IMR-90 (cell line): ENCODE measurements at regions not wholly inside any gene's neighbourhood (a gene's known extent, or its start where the extent isn't known, plus 50 kb on each side); places are given as distances from the start of the nearest gene placed in this dataset.
A peak's percentile ranks its signal among the peaks of the same experiment; 100 is the strongest.

ENCODE experiments used
- ATAC-seq: fragments of 200-7000 bp; cut with Tn5 transposase; 2 replicates; pipeline ENCODE4 v1.9.1; 2020; ENCODE audit warnings: low read depth, mild to moderate bottlenecking, moderate library complexity
- BruUV-seq: library from RNA; stranded (reverse); fragments of 400-500 nt; replicated peaks from 2 replicates; lab custom pipeline; 2021; lab: Mats Ljungman, UMichigan
- CTCF ChIA-PET: fragments of 300-600 bp; formaldehyde crosslinking; extraction: SDS; loops from one replicate; lab custom pipeline; 2021; ENCODE audit warnings: antibody characterized with exemption; lab: Yijun Ruan, JAX
- POLR2A ChIA-PET: fragments of 300-600 bp; sonication (Branson Sonifier 250); formaldehyde crosslinking; loops from one replicate; lab custom pipeline; 2022; ENCODE audit warnings: antibody characterized with exemption; ENCODE audit not compliant: unreplicated experiment; lab: Charles Lee
- DNase-seq: peaks from one replicate; pipeline ENCODE4 v3.0.0; 2013
- H2AFZ ChIP-seq: replicated peaks from 2 replicates; pipeline ENCODE3; 2013; ENCODE audit warnings: low read length, mild to moderate bottlenecking; ENCODE audit not compliant: poor library complexity
- H2AK5ac ChIP-seq: 2 replicates; pipeline ENCODE4 v1.6.1; 2013; ENCODE audit warnings: low read depth, low read length, inconsistent platforms
- H2AK9ac ChIP-seq: replicated peaks from 2 replicates; pipeline ENCODE3; 2013; ENCODE audit warnings: mild to moderate bottlenecking, low read depth, low read length, moderate library complexity; ENCODE audit not compliant: poor library complexity
- H2BK120ac ChIP-seq: 2 replicates; pipeline ENCODE4 v1.6.1; 2013; ENCODE audit warnings: low read depth, low read length, inconsistent platforms
- H2BK15ac ChIP-seq: 3 replicates; pipeline ENCODE4 v1.6.1; 2013; ENCODE audit warnings: low read depth, low read length, inconsistent platforms
- H2BK20ac ChIP-seq: 2 replicates; pipeline ENCODE4 v1.6.1; 2013; ENCODE audit warnings: low read depth, mild to moderate bottlenecking, inconsistent platforms, low read length, moderate library complexity
- H2BK5ac ChIP-seq: 2 replicates; pipeline ENCODE4 v1.6.1; 2013; ENCODE audit warnings: mild to moderate bottlenecking, low read depth, low read length, inconsistent platforms; ENCODE audit not compliant: poor library complexity, severe bottlenecking
- H3K14ac ChIP-seq: replicated peaks from 2 replicates; pipeline ENCODE4 v1.6.1; 2013; ENCODE audit warnings: low read depth, low read length, inconsistent platforms
- H3K18ac ChIP-seq: 2 replicates; pipeline ENCODE4 v1.6.1; 2013; ENCODE audit warnings: low read depth, low read length, control low read depth
- H3K23ac ChIP-seq: 2 replicates; pipeline ENCODE4 v1.6.1; 2013; ENCODE audit warnings: low read depth, low read length, inconsistent platforms
- H3K27ac ChIP-seq: 2 replicates; pipeline ENCODE4 v1.5.1; 2013; ENCODE audit warnings: mild to moderate bottlenecking, control low read depth, low read length; ENCODE audit not compliant: insufficient read depth
- H3K27me3 ChIP-seq: 2 replicates; pipeline ENCODE4 v1.6.1; 2013; ENCODE audit warnings: low read length; ENCODE audit not compliant: control insufficient read depth, insufficient read depth
- H3K36me3 ChIP-seq: 2 replicates; pipeline ENCODE4 v1.6.1; 2013; ENCODE audit warnings: low read length, mixed read lengths; ENCODE audit not compliant: control insufficient read depth, insufficient read depth
- H3K4ac ChIP-seq: 2 replicates; pipeline ENCODE4 v1.6.1; 2013; ENCODE audit warnings: low read depth, low read length, inconsistent platforms
- H3K4me1 ChIP-seq: 2 replicates; pipeline ENCODE4 v1.6.1; 2013; ENCODE audit warnings: low read length, mixed read lengths; ENCODE audit not compliant: control insufficient read depth, insufficient read depth
- H3K4me2 ChIP-seq: 2 replicates; pipeline ENCODE4 v1.6.1; 2013; ENCODE audit warnings: low read depth, mild to moderate bottlenecking, control low read depth, low read length, moderate library complexity
- H3K4me3 ChIP-seq: 2 replicates; pipeline ENCODE4 v1.5.1; 2013; ENCODE audit warnings: low read depth, mild to moderate bottlenecking, control low read depth, low read length, moderate library complexity; ENCODE audit not compliant: insufficient read depth
- H3K56ac ChIP-seq: 2 replicates; pipeline ENCODE4 v1.6.1; 2013; ENCODE audit warnings: low read length, inconsistent platforms; ENCODE audit not compliant: insufficient read depth; ENCODE audit errors: extremely low read depth
- H3K79me1 ChIP-seq, 2 experiments: 2 replicates each; pipeline ENCODE4 v1.6.1; 2013; ENCODE audit warnings: low read length in 2 of 2, inconsistent platforms in 1 of 2, low read depth in 1 of 2
- H3K9ac ChIP-seq: 2 replicates; pipeline ENCODE4 v1.6.1; 2013; ENCODE audit warnings: low read depth, low read length, control low read depth
- H3K9me1 ChIP-seq: 2 replicates; pipeline ENCODE4 v1.6.1; 2013; ENCODE audit warnings: low read length, inconsistent platforms; ENCODE audit not compliant: insufficient read depth
- H3K9me3 ChIP-seq: 2 replicates; pipeline ENCODE4 v1.6.1; 2013; ENCODE audit warnings: low read length; ENCODE audit not compliant: control insufficient read depth, insufficient read depth
- H4K20me1 ChIP-seq: 2 replicates; pipeline ENCODE4 v1.6.1; 2013; ENCODE audit warnings: low read length, inconsistent platforms; ENCODE audit not compliant: insufficient read depth
- H4K5ac ChIP-seq: 2 replicates; pipeline ENCODE4 v1.6.1; 2013; ENCODE audit warnings: mild to moderate bottlenecking, low read depth, low read length, control low read depth
- H4K8ac ChIP-seq, 2 experiments: 2 replicates each; pipeline ENCODE4 v1.6.1; 2013; ENCODE audit warnings: low read depth in 2 of 2, low read length in 2 of 2, control low read depth in 1 of 2, inconsistent platforms in 1 of 2
- H4K91ac ChIP-seq: 2 replicates; pipeline ENCODE4 v1.6.1; 2013; ENCODE audit warnings: low read depth, low read length, inconsistent platforms; ENCODE audit not compliant: insufficient read depth
- BHLHE40 ChIP-seq: fragments of 150-350 bp; IDR thresholded peaks from 2 replicates; pipeline ENCODE4 v1.6.1; 2016; ENCODE audit warnings: mild to moderate bottlenecking, low read depth, low read length
- CEBPB ChIP-seq: IDR thresholded peaks from 2 replicates; pipeline ENCODE4 v1.6.1; 2012; ENCODE audit warnings: low read depth, low read length, improper control_type of control experiment
- FOS ChIP-seq: fragments of 150-350 bp; IDR thresholded peaks from 2 replicates; pipeline ENCODE4 v1.6.1; 2016; ENCODE audit warnings: low read depth, low read length
- NFE2L2 ChIP-seq: fragments of 150-350 bp; IDR thresholded peaks from 2 replicates; pipeline ENCODE4 v1.6.1; 2016; ENCODE audit warnings: low read depth, mild to moderate bottlenecking, low read length
- POLR2A ChIP-seq: IDR thresholded peaks from 2 replicates; pipeline ENCODE4 v1.6.1; 2012; ENCODE audit warnings: mild to moderate bottlenecking, low read depth, low read length
- SMC3 ChIP-seq: fragments of 150-350 bp; IDR thresholded peaks from 2 replicates; pipeline ENCODE4 v1.6.1; 2016; ENCODE audit warnings: low read depth, mild to moderate bottlenecking, antibody characterized with exemption, low read length, moderate library complexity
- USF2 ChIP-seq: fragments of 150-350 bp; IDR thresholded peaks from 2 replicates; pipeline ENCODE4 v1.6.1; 2017; ENCODE audit warnings: mild to moderate bottlenecking, antibody characterized with exemption, low read length, low read depth
- WGBS, 2 experiments: methylation state at CpG; one replicate each; pipeline versions ENCODE4 v1.1.5 to v1.1.7; 2013; ENCODE audit warnings: missing lambda C conversion rate in 2 of 2; ENCODE audit not compliant: insufficient read length in 1 of 2; ENCODE audit errors: extremely low coverage in 2 of 2; 5-methylcytosine and 5-hydroxymethylcytosine counted together
- dilution Hi-C: fragments of 300-500 bp; cut with HindIII; formaldehyde crosslinking; loops from one replicate; pipeline ENCODE4 v1.14.3; 2018; ENCODE audit warnings: low sequenced_read_pairs; ENCODE audit not compliant: unreplicated experiment
- in situ Hi-C: fragments of 300-500 bp; cut with MboI; formaldehyde crosslinking; loops from 3 replicates; pipeline ENCODE4 v1.14.3; 2019; ENCODE audit warnings: low sequenced_read_pairs, inconsistent platforms, mixed read lengths
- intact Hi-C: fragments of 100-400 bp; cut with micrococcal nuclease; formaldehyde crosslinking; loops from 2 replicates; pipeline ENCODE4 v1.10.0; 2022

DNA sequence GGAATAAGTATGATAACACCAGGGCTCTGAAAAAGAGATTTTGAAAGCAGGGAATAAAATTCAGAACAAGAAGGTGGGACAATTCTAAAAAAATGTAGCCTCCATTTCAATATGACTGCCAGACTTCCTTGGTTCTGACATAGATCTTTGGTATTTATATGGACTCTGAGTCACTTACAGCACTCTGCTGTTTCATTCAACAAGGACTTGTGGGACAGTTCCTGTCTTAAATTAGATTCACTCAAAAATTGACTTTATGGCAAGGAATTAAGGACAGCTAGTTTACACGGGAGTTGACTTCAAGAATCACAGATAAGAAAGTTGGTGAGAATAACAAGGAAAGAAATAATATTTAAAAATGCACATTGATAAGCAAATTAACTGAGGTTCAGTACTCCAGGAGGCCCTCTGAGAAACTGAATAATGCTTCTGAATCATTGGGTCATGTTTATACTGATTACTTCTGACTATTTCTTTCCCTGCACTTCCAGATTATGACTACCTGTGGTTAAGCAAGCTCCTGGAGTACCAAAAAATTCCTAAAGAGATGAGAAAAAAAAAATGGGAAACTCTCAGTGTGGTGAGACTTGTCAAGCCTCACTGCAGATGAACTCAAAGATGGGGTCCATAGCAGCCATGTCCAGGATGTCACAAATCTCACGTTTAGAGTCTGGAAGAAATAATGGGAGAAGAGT lies 828.3 kb upstream of the PIK3C3 start:
- POLR2A ChIA-PET, result no interaction called here
- BruUV-seq, result no TSS peak

More for the DNA sequence above, 828.3 kb upstream of the PIK3C3 start:
- Histone ChIP-seq H3K9me3 (no peaks in the 10 kb centered on the region), H2BK5ac (peak overlapping the region; percentile 91), H3K4me3 (no peak overlapping the region), H2AK9ac (no peak overlapping the region), H2AFZ (no peak overlapping the region), H3K4ac (peak overlapping the region; percentile 57; the same call in 1 of the 2 replicates), H3K14ac (no peak overlapping the region), H2BK20ac (peak overlapping the region; percentile 60), H3K18ac (peak overlapping the region; percentile 75; the same call in 1 of the 2 replicates), H3K27ac (no peak overlapping the region), H3K79me1 (no peaks in the 10 kb centered on the region), H4K5ac (no peak overlapping the region), H2AK5ac (peak overlapping the region; percentile 55), H3K4me2 (peak overlapping the region; percentile 13; the same call in 1 of the 2 replicates), H3K23ac (no peak overlapping the region), H3K9me1 (no peaks in the 10 kb centered on the region), H3K56ac (no peak overlapping the region), H4K8ac (peak overlapping the region; percentile 24 to 60; a peak in 3 of 4 replicates), H3K9ac (no peak overlapping the region), H3K4me1 (peaks cover 2% of the 10 kb centered on the region; the same call in 1 of the 2 replicates), H2BK120ac (peak overlapping the region; percentile 64; the same call in 1 of the 2 replicates), H3K27me3 (no peaks in the 10 kb centered on the region), H3K36me3 (no peaks in the 10 kb centered on the region), H2BK15ac (no peak overlapping the region), H4K91ac (peak overlapping the region; percentile 39; the same call in 1 of the 2 replicates), H4K20me1 (no peaks in the 10 kb centered on the region)
- CTCF ChIA-PET, result no interaction called here
- WGBS, 2 experiments, result no CpG with 5 or more reads among the region's 2 CpGs
- intact Hi-C loops (loop anchor here (10.0 kb wide), 2 partner anchors 52 to 218 kb away; no protein-coding TSS in a partner anchor), in situ Hi-C loops (no loop called here), dilution Hi-C loops (no loop called here)
- TF ChIP-seq USF2, result no peak
- peak; percentile 81 for TF ChIP-seq CEBPB
- TF ChIP-seq POLR2A, result no peak
- no peak for TF ChIP-seq SMC3
- peak; percentile 32 for TF ChIP-seq FOS
- no peak for TF ChIP-seq NFE2L2
- TF ChIP-seq BHLHE40, result no peak
- peak; percentile 84 for DNase-seq
- peak; percentile 89 for ATAC-seq
